B cell (primary cell): ENCODE measurements at regions not wholly inside any gene's neighbourhood (a gene's known extent, or its start where the extent isn't known, plus 50 kb on each side); places are given as distances from the start of the nearest gene placed in this dataset.
"Not testable (repeated sequence)": the region's sequence is repeated elsewhere in the genome, so short reads cannot be mapped to it uniquely, and the experiment has no call there.

ENCODE experiments used
- ATAC-seq: fragments of 200-7000 bp; cut with Tn5 transposase; one replicate; pipeline ENCODE4 v1.10.0; 2021; ENCODE audit warnings: low read depth, mild to moderate bottlenecking, moderate number of reproducible peaks, moderate library complexity
- CTCF ChIA-PET: fragments of 350-600 bp; sonication (Branson Sonifier 250); formaldehyde crosslinking; loops from one replicate; lab custom pipeline; 2021; ENCODE audit warnings: antibody characterized with exemption, inconsistent platforms; lab: Charles Lee
- POLR2A ChIA-PET: fragments of 350-600 bp; sonication (Branson Sonifier 250); formaldehyde crosslinking; loops from one replicate; lab custom pipeline; 2021; ENCODE audit warnings: antibody characterized with exemption; lab: Charles Lee
- DNase-seq: peaks from one replicate; pipeline ENCODE4 v3.0.0; 2013
- H2AFZ ChIP-seq: 2 replicates; pipeline ENCODE4 v1.6.1; 2012; ENCODE audit warnings: mild to moderate bottlenecking, low read depth, low read length; ENCODE audit not compliant: insufficient read depth, poor library complexity, severe bottlenecking
- H3K27ac ChIP-seq, 2 donors: 1 replicate in 1 of 2; 2 replicates in 1 of 2; pipeline ENCODE4 v1.5.1; 2012 to 2013; ENCODE audit warnings: low read length in 2 of 2, mild to moderate bottlenecking in 2 of 2, moderate library complexity in 1 of 2
- H3K27me3 ChIP-seq, 4 experiments: fragments of 200-600 bp in 1 of 4; sonication (generic) in 1 of 4; replicated peaks in 1 of 4; 1 replicate in 2 of 4; 2 replicates in 2 of 4; pipeline versions ENCODE4 v1.6.1 to v1.7.0; 2013 to 2016; ENCODE audit warnings: low read length in 3 of 4, mild to moderate bottlenecking in 2 of 4, mixed read lengths in 1 of 4, moderate library complexity in 1 of 4; ENCODE audit not compliant: insufficient read depth in 4 of 4, control insufficient read depth in 3 of 4; ENCODE audit errors: control extremely low read depth in 1 of 4
- H3K36me3 ChIP-seq, 2 experiments: replicated peaks in 1 of 2; 1 replicate in 1 of 2; 2 replicates in 1 of 2; pipeline versions ENCODE4 v1.6.1 to v1.7.1; 2013; ENCODE audit warnings: low read length in 1 of 2; ENCODE audit not compliant: insufficient read depth in 2 of 2, control insufficient read depth in 1 of 2; ENCODE audit errors: control extremely low read depth in 1 of 2, extremely low read depth in 1 of 2
- H3K4me1 ChIP-seq, 2 donors: fragments of 200-600 bp in 1 of 2; sonication (generic) in 1 of 2; 1 replicate in 1 of 2; 2 replicates in 1 of 2; pipeline versions ENCODE4 v1.5.1 to v1.6.1; 2013 to 2017; ENCODE audit warnings: low read length in 2 of 2; ENCODE audit not compliant: control insufficient read depth in 2 of 2, insufficient read depth in 2 of 2
- H3K4me2 ChIP-seq: replicated peaks from 2 replicates; pipeline ENCODE3; 2012; ENCODE audit warnings: mild to moderate bottlenecking, low read depth, low read length; ENCODE audit not compliant: poor library complexity, severe bottlenecking
- H3K4me3 ChIP-seq, 5 experiments: fragments of 200-600 bp in 1 of 5; sonication (generic) in 1 of 5; 1 replicate in 3 of 5; 2 replicates in 2 of 5; pipeline versions ENCODE4 v1.5.1 to v1.7.0; 2011 to 2016; ENCODE audit warnings: low read length in 4 of 5, mild to moderate bottlenecking in 4 of 5, low read depth in 2 of 5, control low read depth in 1 of 5, moderate library complexity in 1 of 5; ENCODE audit not compliant: insufficient read depth in 1 of 5; ENCODE audit errors: control extremely low read depth in 1 of 5, extremely low read depth in 1 of 5
- H3K79me2 ChIP-seq: fragments of 200-600 bp; sonication (generic); one replicate; pipeline ENCODE4 v1.6.0; 2016; ENCODE audit warnings: low read length; ENCODE audit not compliant: control insufficient read depth, insufficient read depth
- H3K9ac ChIP-seq: fragments of 200-600 bp; sonication (generic); 2 replicates; pipeline ENCODE4 v1.6.1; 2017; ENCODE audit warnings: mild to moderate bottlenecking, low read length, moderate library complexity
- H3K9me3 ChIP-seq, 3 donors: one replicate each; pipeline versions ENCODE4 v1.6.1 to v1.7.1; 2013; ENCODE audit warnings: low read length in 2 of 3; ENCODE audit not compliant: control insufficient read depth in 2 of 3, insufficient read depth in 1 of 3; ENCODE audit errors: control extremely low read depth in 1 of 3
- H4K20me1 ChIP-seq: 2 replicates; pipeline ENCODE4 v1.6.0; 2012; ENCODE audit warnings: mild to moderate bottlenecking, low read length; ENCODE audit not compliant: insufficient read depth, control insufficient read depth, poor library complexity, severe bottlenecking
- H3K27ac Mint-ChIP-seq: one replicate; pipeline ENCODE4 v1.8.0; 2021; ENCODE audit warnings: mixed read lengths
- H3K27me3 Mint-ChIP-seq: one replicate; pipeline ENCODE4 v1.8.0; 2021; ENCODE audit warnings: mixed read lengths
- H3K4me1 Mint-ChIP-seq: one replicate; pipeline ENCODE4 v1.8.0; 2021; ENCODE audit warnings: mixed read lengths
- H3K4me3 Mint-ChIP-seq: one replicate; pipeline ENCODE4 v1.8.0; 2021; ENCODE audit warnings: mixed read lengths
- H3K9me3 Mint-ChIP-seq: one replicate; pipeline ENCODE4 v1.8.0; 2022; ENCODE audit warnings: mixed read lengths; ENCODE audit not compliant: insufficient read depth
- EZH2 ChIP-seq: IDR thresholded peaks from 2 replicates; pipeline ENCODE4 v1.6.1; 2012; ENCODE audit warnings: borderline replicate concordance, low read depth, mild to moderate bottlenecking, moderate library complexity, low read length; ENCODE audit not compliant: insufficient read depth, poor library complexity, severe bottlenecking
- WGBS: methylation state at CpG from one replicate; pipeline ENCODE4 v1.1.5; 2013; ENCODE audit warnings: missing lambda C conversion rate; ENCODE audit not compliant: insufficient coverage; 5-methylcytosine and 5-hydroxymethylcytosine counted together
- intact Hi-C: fragments of 100-400 bp; cut with micrococcal nuclease; formaldehyde crosslinking; loops from one replicate; pipeline ENCODE4 v1.10.0; 2022
- TF ChIP-seq, protein P1 (sequence below): fragments of 200-600 bp; IDR thresholded peaks from one replicate; pipeline ENCODE4 v1.8.0; 2022; ENCODE audit warnings: antibody characterized with exemption, mild to moderate bottlenecking

DNA sequence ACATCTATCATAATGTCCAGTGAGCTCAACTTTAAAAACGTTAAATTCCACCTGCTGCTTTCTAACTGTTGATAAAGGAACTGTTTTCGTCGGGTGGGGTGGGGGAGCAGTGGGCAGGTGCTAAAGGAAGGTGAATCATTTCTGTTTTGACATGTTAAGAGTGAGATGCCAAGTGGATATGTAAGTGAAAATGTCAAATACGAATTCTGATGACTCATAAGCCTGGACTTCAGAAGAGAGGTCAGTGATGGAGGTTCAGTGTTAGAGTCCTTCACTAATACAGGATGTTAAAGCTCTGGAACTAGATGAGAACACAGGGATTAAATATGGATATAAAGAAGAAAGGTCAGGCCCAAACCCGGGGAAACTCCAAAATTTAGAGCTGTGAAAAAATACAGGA lies 617.9 kb upstream of the CTNND2 start:
- H3K27ac ChIP-seq, result no peak overlapping the region
- DNase-seq, result no peak
- no peaks in the 10 kb centered on the region for H3K36me3 ChIP-seq
- H2AFZ ChIP-seq, result no peak overlapping the region
- H3K27me3 ChIP-seq, result no peaks in the 10 kb centered on the region
- no peaks in the 10 kb centered on the region for H3K27me3 Mint-ChIP-seq
- no peak overlapping the region for H3K27ac Mint-ChIP-seq
- H3K9ac ChIP-seq, result no peak overlapping the region
- H3K4me1 Mint-ChIP-seq, result no peaks in the 10 kb centered on the region
- CTCF ChIA-PET, result no interaction called here
- ATAC-seq, result no peak
- H3K9me3 ChIP-seq, result peaks cover 0 to 7% (median 0%) of the 10 kb centered on the region in 3 donors
- no peak overlapping the region for H3K4me2 ChIP-seq
- TF ChIP-seq EZH2, result no peak
- TF ChIP-seq, protein P1, sequence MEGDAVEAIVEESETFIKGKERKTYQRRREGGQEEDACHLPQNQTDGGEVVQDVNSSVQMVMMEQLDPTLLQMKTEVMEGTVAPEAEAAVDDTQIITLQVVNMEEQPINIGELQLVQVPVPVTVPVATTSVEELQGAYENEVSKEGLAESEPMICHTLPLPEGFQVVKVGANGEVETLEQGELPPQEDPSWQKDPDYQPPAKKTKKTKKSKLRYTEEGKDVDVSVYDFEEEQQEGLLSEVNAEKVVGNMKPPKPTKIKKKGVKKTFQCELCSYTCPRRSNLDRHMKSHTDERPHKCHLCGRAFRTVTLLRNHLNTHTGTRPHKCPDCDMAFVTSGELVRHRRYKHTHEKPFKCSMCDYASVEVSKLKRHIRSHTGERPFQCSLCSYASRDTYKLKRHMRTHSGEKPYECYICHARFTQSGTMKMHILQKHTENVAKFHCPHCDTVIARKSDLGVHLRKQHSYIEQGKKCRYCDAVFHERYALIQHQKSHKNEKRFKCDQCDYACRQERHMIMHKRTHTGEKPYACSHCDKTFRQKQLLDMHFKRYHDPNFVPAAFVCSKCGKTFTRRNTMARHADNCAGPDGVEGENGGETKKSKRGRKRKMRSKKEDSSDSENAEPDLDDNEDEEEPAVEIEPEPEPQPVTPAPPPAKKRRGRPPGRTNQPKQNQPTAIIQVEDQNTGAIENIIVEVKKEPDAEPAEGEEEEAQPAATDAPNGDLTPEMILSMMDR, result no peak
- POLR2A ChIA-PET, result no interaction called here
- 81% methylated on average over 3 of the region's 5 CpGs for WGBS
- no peak overlapping the region for H3K4me3 Mint-ChIP-seq
- H3K9me3 Mint-ChIP-seq, result no peaks in the 10 kb centered on the region
- no peak overlapping the region for H3K4me3 ChIP-seq
- intact Hi-C loops, result no loop called here
- H3K4me1 ChIP-seq, result no peaks in the 10 kb centered on the region
- H3K79me2 ChIP-seq, result no peaks in the 10 kb centered on the region
- no peaks in the 10 kb centered on the region for H4K20me1 ChIP-seq

DNA sequence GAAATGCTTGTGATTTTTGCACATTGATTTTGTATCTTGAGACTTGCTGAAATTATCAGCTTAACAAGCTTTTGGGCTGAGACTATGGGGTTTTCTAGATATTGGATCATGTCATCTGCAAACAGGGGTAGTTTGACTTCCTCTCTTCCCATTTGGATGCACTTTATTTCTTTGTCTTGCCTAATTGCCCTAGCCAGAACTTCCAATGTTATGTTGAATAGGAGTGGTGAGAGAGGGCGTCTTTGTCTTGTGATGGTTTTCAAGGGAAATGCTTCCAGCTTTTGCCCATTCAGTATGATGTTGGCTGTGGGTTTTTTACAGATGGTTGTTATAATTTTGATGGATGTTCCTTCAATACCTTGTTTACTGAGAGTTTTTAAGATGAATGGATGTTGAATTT lies 600.7 kb upstream of the CTNND2 start:
- POLR2A ChIA-PET, H3K9ac ChIP-seq, H3K79me2 ChIP-seq, H3K4me1 Mint-ChIP-seq, H3K27ac ChIP-seq, DNase-seq, H3K27ac Mint-ChIP-seq, H3K36me3 ChIP-seq, H2AFZ ChIP-seq, H3K4me3 ChIP-seq, H3K4me2 ChIP-seq, H3K4me3 Mint-ChIP-seq, CTCF ChIA-PET, H4K20me1 ChIP-seq, intact Hi-C loops, H3K9me3 ChIP-seq, H3K27me3 ChIP-seq, H3K4me1 ChIP-seq, H3K27me3 Mint-ChIP-seq, ATAC-seq: not testable (repeated sequence)
- peaks cover 14% of the 10 kb centered on the region for H3K9me3 Mint-ChIP-seq
- 88% methylated on average over 1 of the region's 1 CpG for WGBS
